Transverse colon (tissue), 4 donors: ENCODE measurements at regions not wholly inside any gene's neighbourhood (a gene's known extent, or its start where the extent isn't known, plus 50 kb on each side); places are given as distances from the start of the nearest gene placed in this dataset.

Source experiments
- CTCF ChIP-seq, 5 experiments: fragments of 200-600 bp in 3 of 5; fragments of 450-650 bp in 2 of 5; sonication (generic) in 3 of 5; IDR thresholded peaks; 1 replicate in 2 of 5; 2 replicates in 3 of 5; pipeline ENCODE4 v1.5.1; 2016 to 2017; ENCODE audit warnings: antibody characterized with exemption in 5 of 5, inconsistent platforms in 3 of 5, mild to moderate bottlenecking in 2 of 5, moderate library complexity in 1 of 5
- EP300 ChIP-seq: sonication (generic); formaldehyde crosslinking; IDR thresholded peaks from one replicate; pipeline ENCODE4 v1.6.1; 2017; ENCODE audit warnings: antibody characterized with exemption, low read depth
- POLR2A ChIP-seq: fragments of 450-650 bp; IDR thresholded peaks from one replicate; pipeline ENCODE4 v1.6.1; 2016; ENCODE audit warnings: antibody characterized with exemption, mild to moderate bottlenecking, moderate library complexity
- POLR2AphosphoS5 ChIP-seq, 3 donors: sonication (generic); formaldehyde crosslinking; IDR thresholded peaks; one replicate each; pipeline ENCODE4 v1.6.1; 2016; ENCODE audit warnings: antibody characterized with exemption in 3 of 3

- no peak for TF ChIP-seq CTCF (IDR thresholded peaks at IDR 0.05)
- TF ChIP-seq POLR2AphosphoS5 (IDR thresholded peaks at IDR 0.05), result no peak
- TF ChIP-seq EP300, result no peak
- no peak for TF ChIP-seq POLR2A
Measured at GRCh38 chr4:126448086-126448845, 1133.5 kb downstream of the FAT4 start.
